ENCODE measurements at regions not wholly inside any gene's neighbourhood (a gene's known extent, or its start where the extent isn't known, plus 50 kb on each side); places are given as distances from the start of the nearest gene placed in this dataset.

DNA sequence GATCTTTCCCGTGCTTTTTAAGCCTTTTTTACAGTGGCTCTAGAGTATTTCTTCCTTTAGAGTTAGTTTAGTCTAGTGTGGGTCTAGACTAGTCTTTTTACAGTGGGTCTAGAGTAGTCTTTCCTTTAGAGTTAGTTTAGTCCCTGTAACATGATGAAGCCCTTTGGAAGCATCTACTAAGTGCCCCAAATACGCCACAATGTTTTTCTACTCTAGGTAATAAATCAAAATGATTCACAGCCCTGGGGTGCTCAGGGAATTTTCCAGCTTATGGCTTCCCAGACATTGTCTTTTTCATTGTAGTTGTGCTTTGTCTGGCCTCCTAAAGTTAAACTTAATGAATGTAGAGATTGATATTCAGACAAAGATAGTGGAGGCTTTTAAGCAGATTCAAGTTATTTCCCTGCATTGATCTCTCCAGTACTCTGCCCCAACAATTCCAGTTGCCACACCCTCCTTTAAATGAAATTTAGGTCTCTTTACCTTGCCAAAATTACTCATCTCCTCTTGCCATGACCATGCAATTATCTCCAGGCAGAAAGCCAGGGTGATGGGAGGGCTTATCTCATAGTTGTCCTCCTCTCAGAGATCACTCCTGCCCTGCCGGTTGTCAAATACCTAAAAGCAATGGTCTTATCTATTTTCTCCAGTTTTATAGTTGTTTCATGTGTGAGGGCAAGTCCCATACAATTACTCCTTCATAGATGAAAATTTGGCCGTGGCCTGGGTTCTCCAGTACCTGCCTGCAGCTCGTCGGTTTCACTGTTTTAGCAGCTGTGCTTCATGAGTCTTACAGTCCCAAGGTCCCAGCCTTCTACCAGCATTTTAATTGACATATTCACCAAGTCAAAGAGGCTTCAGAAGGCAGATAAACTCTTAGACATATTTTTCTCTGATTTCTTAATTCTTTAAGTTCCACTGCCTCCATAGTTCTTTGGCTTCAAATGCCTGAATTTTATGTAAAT, 794.0 kb upstream of the COX7C start:
- no peak for TF ChIP-seq CTCF (IDR thresholded peaks at IDR 0.05; ENCODE audit: low read length, missing control alignments)
- no peak overlapping the region for H3K4me3 ChIP-seq (replicated peaks; ENCODE audit: low read depth, low read length)
- DNase-seq (ENCODE audit: low read depth): no peak

DNA sequence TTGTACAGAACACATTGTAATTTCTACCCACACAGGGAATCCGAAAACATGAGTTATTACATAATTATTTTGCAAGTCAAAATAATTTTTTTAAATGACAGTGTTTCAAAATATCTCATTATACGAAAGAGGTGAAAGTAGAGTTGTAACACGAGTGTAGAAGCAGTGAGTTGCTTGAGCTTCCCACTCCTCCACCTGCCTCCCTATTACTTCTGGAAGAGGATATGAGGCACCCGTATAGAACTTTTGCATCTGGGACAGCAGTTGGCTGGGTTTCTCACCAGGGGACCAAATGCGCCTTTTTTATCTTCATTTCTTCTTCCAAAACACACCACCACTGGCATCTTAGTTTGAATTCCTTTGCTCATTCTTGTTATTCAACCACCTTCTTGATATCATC, 779.0 kb upstream of the COX7C start:
- no peak overlapping the region for H3K4me3 ChIP-seq (replicated peaks; ENCODE audit: low read depth, low read length)
- no peak for DNase-seq (ENCODE audit: low read depth)
- no peak for TF ChIP-seq CTCF (IDR thresholded peaks at IDR 0.05; ENCODE audit: low read length, missing control alignments)

DNA sequence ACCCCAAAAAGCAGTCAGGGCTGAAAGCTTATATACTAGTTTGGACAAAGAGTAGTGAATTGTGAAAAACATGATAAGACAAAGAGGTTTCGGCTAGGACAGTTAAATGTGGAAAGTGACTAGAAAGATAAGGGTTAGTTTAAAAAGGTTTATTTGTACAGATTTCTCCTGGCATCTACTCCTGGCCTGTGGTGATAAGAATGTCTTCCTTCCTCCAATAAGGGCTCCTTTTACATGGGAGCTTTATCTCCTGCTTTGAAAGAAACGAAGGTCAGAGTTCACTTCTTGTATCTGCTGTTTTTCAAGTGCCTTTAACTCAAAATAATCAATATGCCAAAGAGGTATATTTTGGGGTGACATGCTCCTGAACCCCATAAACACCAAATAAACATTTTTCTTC, 776.1 kb upstream of the COX7C start:
- no peak for TF ChIP-seq CTCF (IDR thresholded peaks at IDR 0.05; ENCODE audit: low read length, missing control alignments)
- no peak for DNase-seq (ENCODE audit: low read depth)
- no peak overlapping the region for H3K4me3 ChIP-seq (replicated peaks; ENCODE audit: low read depth, low read length)

- no peak for DNase-seq (ENCODE audit: low read depth)
- H3K4me3 ChIP-seq (replicated peaks; ENCODE audit: low read depth, low read length): no peak overlapping the region
- TF ChIP-seq CTCF (IDR thresholded peaks at IDR 0.05; ENCODE audit: low read length, missing control alignments): no peak
Measured at GRCh38 chr5:85843535-85843934, 774.2 kb upstream of the COX7C start.

DNA sequence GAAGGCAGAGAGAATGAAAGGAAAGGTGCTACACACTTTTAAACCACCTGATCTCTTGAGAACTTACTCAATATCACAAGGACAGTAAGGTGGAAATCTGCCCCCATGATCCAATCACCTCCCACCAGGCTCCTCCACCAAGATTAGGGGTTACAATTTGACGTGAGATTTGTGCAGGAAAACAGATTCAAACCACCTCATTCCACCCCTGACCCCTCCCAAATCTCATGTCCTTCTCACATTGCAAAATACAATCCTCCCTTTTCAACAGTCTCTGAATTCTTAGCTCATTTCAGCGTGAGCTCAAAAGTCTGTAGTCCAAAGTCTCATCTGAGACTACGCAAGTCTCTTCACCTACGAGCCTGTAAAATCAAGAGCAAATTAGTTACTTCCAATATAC, 768.3 kb upstream of the COX7C start:
- DNase-seq (ENCODE audit: low read depth): no peak
- no peak for TF ChIP-seq CTCF (IDR thresholded peaks at IDR 0.05; ENCODE audit: low read length, missing control alignments)
- no peak overlapping the region for H3K4me3 ChIP-seq (replicated peaks; ENCODE audit: low read depth, low read length)

DNA sequence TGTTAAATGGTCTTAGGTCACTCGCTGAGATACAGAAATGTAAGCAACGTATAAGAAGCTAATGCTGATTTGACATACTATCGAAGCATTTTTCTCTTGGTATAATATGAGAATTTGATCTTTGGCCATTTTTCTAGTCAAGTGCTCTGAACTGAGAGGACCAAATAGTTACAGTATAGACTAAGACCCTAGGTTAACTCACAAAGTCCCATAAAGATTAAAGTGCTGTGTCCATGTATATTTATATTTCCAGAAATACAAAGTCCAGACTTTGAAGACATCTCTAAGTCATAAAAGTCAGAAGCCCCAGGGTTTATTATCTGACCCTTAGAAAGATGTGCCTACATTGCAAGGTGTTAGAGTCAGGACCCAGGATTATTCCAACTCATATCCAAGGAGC, 752.4 kb upstream of the COX7C start:
- TF ChIP-seq CTCF (IDR thresholded peaks at IDR 0.05; ENCODE audit: low read length, missing control alignments): no peak

GRCh38 chr5:85868070-85868469, 749.7 kb upstream of the COX7C start:
- no peak for TF ChIP-seq CTCF (IDR thresholded peaks at IDR 0.05; ENCODE audit: low read length, missing control alignments)
- no peak overlapping the region for H3K4me3 ChIP-seq (replicated peaks; ENCODE audit: low read depth, low read length)

More for the DNA sequence above, 752.4 kb upstream of the COX7C start:
- no peak overlapping the region for H3K4me3 ChIP-seq (replicated peaks; ENCODE audit: low read depth, low read length)
- no peak for DNase-seq (ENCODE audit: low read depth)

More at GRCh38 chr5:85868070-85868469, 749.7 kb upstream of the COX7C start:
- no peak for DNase-seq (ENCODE audit: low read depth)
